HepG2 (cell line): ENCODE measurements at regions not wholly inside any gene's neighbourhood (a gene's known extent, or its start where the extent isn't known, plus 50 kb on each side); places are given as distances from the start of the nearest gene placed in this dataset.

Experiments used
- ATAC-seq: fragments of 200-7000 bp; cut with Tn5 transposase; 3 replicates; pipeline ENCODE4 v1.9.1; 2020; ENCODE audit warnings: mild to moderate bottlenecking, moderate library complexity
- BruUV-seq: library from RNA; stranded (reverse); fragments of 400-500 nt; replicated peaks from 2 replicates; lab custom pipeline; 2021; lab: Mats Ljungman, UMichigan
- CTCF ChIA-PET: fragments of 300-600 bp; formaldehyde crosslinking; extraction: SDS; loops from one replicate; lab custom pipeline; 2021; ENCODE audit warnings: low total read pairs, inconsistent platforms, low intra/inter-chr PET ratio; lab: Yijun Ruan, JAX
- POLR2A ChIA-PET: fragments of 350-600 bp; sonication (Branson Sonifier 250); formaldehyde crosslinking; loops from one replicate; lab custom pipeline; 2020; ENCODE audit warnings: antibody characterized with exemption, inconsistent platforms; lab: Yijun Ruan, JAX
- DNase-seq: peaks from one replicate; pipeline ENCODE4 v3.0.0-alpha.2; 2015; ENCODE audit warnings: low spot score
- FAIRE-seq: peaks from 3 replicates; lab custom pipeline; 2011; peaks lifted over from hg19 to GRCh38; lab: Jason Lieb, UNC
- H2AFZ ChIP-seq: one replicate; pipeline ENCODE4 v1.6.1; 2011; ENCODE audit warnings: low read length, inconsistent platforms
- H3K27ac ChIP-seq: fragments of 300-600 bp; 3 replicates; pipeline ENCODE4 v1.8.0; 2011; ENCODE audit warnings: mixed run types, mild to moderate bottlenecking, mixed read lengths, low read length, inconsistent platforms; ENCODE audit not compliant: insufficient read depth; ENCODE audit errors: extremely low read length
- H3K27me3 ChIP-seq, 2 experiments: fragments of 200-600 bp in 1 of 2; 2 replicates in 1 of 2; 3 replicates in 1 of 2; pipeline versions ENCODE4 v1.6.0 to v1.8.0; 2011; ENCODE audit warnings: low read length in 2 of 2, mild to moderate bottlenecking in 2 of 2, moderate library complexity in 2 of 2, inconsistent platforms in 1 of 2; ENCODE audit not compliant: insufficient read depth in 2 of 2, control insufficient read depth in 1 of 2
- H3K36me3 ChIP-seq, 2 experiments: fragments of 200-600 bp in 1 of 2; replicated peaks in 1 of 2; 2 replicates in 1 of 2; 3 replicates in 1 of 2; pipeline versions ENCODE4 v1.5.1 to v1.8.0; 2011; ENCODE audit warnings: low read length in 2 of 2, inconsistent platforms in 1 of 2; ENCODE audit not compliant: insufficient read depth in 2 of 2, control insufficient read depth in 1 of 2
- H3K4me1 ChIP-seq: 2 replicates; pipeline ENCODE4 v1.5.1; 2012; ENCODE audit warnings: low read length, inconsistent platforms; ENCODE audit not compliant: insufficient read depth
- H3K4me2 ChIP-seq: 2 replicates; pipeline ENCODE4 v1.6.0; 2011; ENCODE audit warnings: low read depth, low read length, inconsistent platforms
- H3K4me3 ChIP-seq, 3 experiments: fragments of 200-600 bp in 1 of 3; sonication (generic), shearing (Covaris generic) in 1 of 3; replicated peaks in 1 of 3; 2 replicates each; pipeline ENCODE4 v1.5.1; 2011 to 2016; ENCODE audit warnings: low read length in 3 of 3, inconsistent platforms in 2 of 3, low read depth in 2 of 3, mild to moderate bottlenecking in 2 of 3, control low read depth in 1 of 3, mixed read lengths in 1 of 3; ENCODE audit not compliant: insufficient read depth in 1 of 3
- H3K79me2 ChIP-seq: one replicate; pipeline ENCODE4 v1.6.1; 2011; ENCODE audit warnings: low read length, inconsistent platforms; ENCODE audit not compliant: insufficient read depth
- H3K9ac ChIP-seq: 2 replicates; pipeline ENCODE4 v1.6.0; 2011; ENCODE audit warnings: mild to moderate bottlenecking, low read depth, low read length, inconsistent platforms; ENCODE audit not compliant: insufficient read depth
- H3K9me3 ChIP-seq: 2 replicates; pipeline ENCODE4 v1.5.1; 2012; ENCODE audit warnings: mild to moderate bottlenecking, low read length
- H4K20me1 ChIP-seq: 2 replicates; pipeline ENCODE4 v1.6.0; 2011; ENCODE audit warnings: inconsistent platforms, mild to moderate bottlenecking, low read length, moderate library complexity; ENCODE audit not compliant: insufficient read depth
- ARHGAP35 ChIP-seq: sonication (generic); formaldehyde crosslinking; IDR thresholded peaks from 2 replicates; pipeline ENCODE4 v1.9.0; 2022; ENCODE audit warnings: mild to moderate bottlenecking, inconsistent platforms, moderate library complexity, missing genetic modification reagents, borderline replicate concordance
- ATAD3A ChIP-seq: sonication (generic); formaldehyde crosslinking; IDR thresholded peaks from 2 replicates; pipeline ENCODE4 v1.4.0; 2020; ENCODE audit warnings: missing genetic modification reagents
- EP300 ChIP-seq, 3 experiments: sonication (generic) in 1 of 3; formaldehyde crosslinking in 1 of 3; IDR thresholded peaks; 2 replicates each; pipeline versions ENCODE4 v1.5.1 to v1.6.1; 2011 to 2020; ENCODE audit warnings: low read depth in 2 of 3, low read length in 2 of 3, borderline replicate concordance in 1 of 3, improper control_type of control experiment in 1 of 3, mild to moderate bottlenecking in 1 of 3, missing genetic modification reagents in 1 of 3, moderate library complexity in 1 of 3
- JUND ChIP-seq: sonication (generic); formaldehyde crosslinking; IDR thresholded peaks from 2 replicates; pipeline ENCODE4 v1.8.0; 2022; ENCODE audit warnings: mild to moderate bottlenecking, missing genetic modification reagents
- MBNL3 ChIP-seq: fragments of 250-450 bp; sonication (Bioruptor Pico); conservative IDR thresholded peaks from 2 replicates; pipeline ENCODE4 v1.8.0; 2022; ENCODE audit warnings: mild to moderate bottlenecking, inconsistent platforms
- NFATC3 ChIP-seq: sonication (generic); formaldehyde crosslinking; IDR thresholded peaks from 2 replicates; pipeline ENCODE4 v1.5.1; 2020; ENCODE audit warnings: mild to moderate bottlenecking, missing genetic modification reagents
- NONO ChIP-seq, 2 experiments: fragments of 450-650 bp in 1 of 2; sonication (generic) in 1 of 2; formaldehyde crosslinking in 1 of 2; IDR thresholded peaks in 1 of 2; conservative IDR thresholded peaks in 1 of 2; 2 replicates each; pipeline versions ENCODE4 v1.6.1 to v1.8.0; 2017 to 2022; ENCODE audit warnings: mild to moderate bottlenecking in 1 of 2, missing genetic modification reagents in 1 of 2, moderate library complexity in 1 of 2
- PHF21A ChIP-seq: sonication (generic); formaldehyde crosslinking; IDR thresholded peaks from 2 replicates; pipeline ENCODE4 v1.5.0; 2020; ENCODE audit warnings: mild to moderate bottlenecking, missing genetic modification reagents
- SCMH1 ChIP-seq: sonication (generic); formaldehyde crosslinking; IDR thresholded peaks from 2 replicates; pipeline ENCODE4 v1.9.0; 2021; ENCODE audit warnings: missing genetic modification reagents, mild to moderate bottlenecking, borderline replicate concordance
- SRSF4 ChIP-seq: fragments of 200-400 bp; formaldehyde crosslinking; IDR thresholded peaks from one replicate; pipeline ENCODE4 v1.6.1; 2018; ENCODE audit warnings: mild to moderate bottlenecking, low read depth, low read length, moderate library complexity; ENCODE audit not compliant: poor library complexity, severe bottlenecking
- ZNF768 ChIP-seq: sonication (generic); formaldehyde crosslinking; IDR thresholded peaks from 2 replicates; pipeline ENCODE4 v1.4.0; 2020; ENCODE audit warnings: missing genetic modification reagents
- ZNF773 ChIP-seq: sonication (generic); formaldehyde crosslinking; IDR thresholded peaks from 2 replicates; pipeline ENCODE4 v1.4.0; 2020; ENCODE audit warnings: missing genetic modification reagents, borderline replicate concordance
- ZNF841 ChIP-seq: sonication (generic); formaldehyde crosslinking; IDR thresholded peaks from 2 replicates; pipeline ENCODE4 v1.8.1; 2023; ENCODE audit warnings: missing genetic modification reagents, borderline replicate concordance
- WGBS: methylation state at CpG from one replicate; pipeline ENCODE4 v1.1.6; 2017; ENCODE audit warnings: low lambda C conversion rate; 5-methylcytosine and 5-hydroxymethylcytosine counted together
- in situ Hi-C: cut with HindIII; loops from 2 replicates; pipeline ENCODE4 v1.10.0; 2017; ENCODE audit warnings: low pct_unique_long_range_greater_than_20kb; ENCODE audit not compliant: extremely low pct_ligation_motif_present
- intact Hi-C: fragments of 100-400 bp; cut with micrococcal nuclease; formaldehyde crosslinking; loops from one replicate; pipeline ENCODE4 v1.10.0; 2022; ENCODE audit not compliant: unreplicated experiment
- TF ChIP-seq, protein P1 (sequence below): IDR thresholded peaks from 2 replicates; pipeline ENCODE4 v1.6.1; 2012; ENCODE audit warnings: low read length, improper control_type of control experiment

DNA sequence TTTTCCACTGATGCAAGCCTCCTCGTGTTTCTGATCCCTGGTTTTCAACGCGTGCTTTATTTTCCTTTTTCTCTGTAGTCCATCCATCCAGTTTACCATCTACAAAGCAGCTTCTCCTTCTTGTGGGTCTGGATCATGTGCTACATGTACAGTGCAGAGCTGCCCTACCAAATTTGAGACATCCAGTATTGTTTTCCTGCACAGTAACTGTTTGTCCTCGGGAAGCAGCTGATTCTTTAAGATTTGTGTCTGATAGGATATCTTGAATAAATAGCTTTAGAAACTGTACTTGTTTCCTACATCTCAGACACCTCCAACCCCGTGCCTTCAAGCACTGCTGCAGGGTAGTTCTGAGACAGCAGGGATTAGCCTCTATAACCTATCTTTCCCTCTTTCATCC lies 368.1 kb upstream of the FAR2 start:
- intact Hi-C loops: no loop called here
- Histone ChIP-seq H3K36me3 (no peaks in the 10 kb centered on the region), H2AFZ (no peak overlapping the region), H3K4me1 (no peaks in the 10 kb centered on the region), H3K27ac (no peak overlapping the region), H4K20me1 (no peaks in the 10 kb centered on the region), H3K79me2 (no peaks in the 10 kb centered on the region), H3K27me3 (no peaks in the 10 kb centered on the region; a peak in 1 of 5 replicates), H3K9me3 (no peaks in the 10 kb centered on the region), H3K4me2 (no peak overlapping the region), H3K9ac (no peak overlapping the region), H3K4me3 (no peak overlapping the region)
- ChIA-PET CTCF (no interaction called here), POLR2A (no interaction called here)
- FAIRE-seq (no peak), DNase-seq (no peak), ATAC-seq (no peak)
- in situ Hi-C loops: no loop called here
- TF ChIP-seq SRSF4: no peak
- TF ChIP-seq NONO (IDR thresholded peaks at IDR 0.05): no peak
- TF ChIP-seq NONO (CRISPR knock-in tag; conservative IDR thresholded peaks at IDR 0.05): no peak
- no peak for TF ChIP-seq MBNL3 (CRISPR knock-in tag)
- TF ChIP-seq JUND (CRISPR knock-in tag): no peak
- no peak for TF ChIP-seq ZNF773 (CRISPR knock-in tag)
- BruUV-seq: no TSS peak
- WGBS: 18% methylated on average over 5 of the region's 5 CpGs

DNA sequence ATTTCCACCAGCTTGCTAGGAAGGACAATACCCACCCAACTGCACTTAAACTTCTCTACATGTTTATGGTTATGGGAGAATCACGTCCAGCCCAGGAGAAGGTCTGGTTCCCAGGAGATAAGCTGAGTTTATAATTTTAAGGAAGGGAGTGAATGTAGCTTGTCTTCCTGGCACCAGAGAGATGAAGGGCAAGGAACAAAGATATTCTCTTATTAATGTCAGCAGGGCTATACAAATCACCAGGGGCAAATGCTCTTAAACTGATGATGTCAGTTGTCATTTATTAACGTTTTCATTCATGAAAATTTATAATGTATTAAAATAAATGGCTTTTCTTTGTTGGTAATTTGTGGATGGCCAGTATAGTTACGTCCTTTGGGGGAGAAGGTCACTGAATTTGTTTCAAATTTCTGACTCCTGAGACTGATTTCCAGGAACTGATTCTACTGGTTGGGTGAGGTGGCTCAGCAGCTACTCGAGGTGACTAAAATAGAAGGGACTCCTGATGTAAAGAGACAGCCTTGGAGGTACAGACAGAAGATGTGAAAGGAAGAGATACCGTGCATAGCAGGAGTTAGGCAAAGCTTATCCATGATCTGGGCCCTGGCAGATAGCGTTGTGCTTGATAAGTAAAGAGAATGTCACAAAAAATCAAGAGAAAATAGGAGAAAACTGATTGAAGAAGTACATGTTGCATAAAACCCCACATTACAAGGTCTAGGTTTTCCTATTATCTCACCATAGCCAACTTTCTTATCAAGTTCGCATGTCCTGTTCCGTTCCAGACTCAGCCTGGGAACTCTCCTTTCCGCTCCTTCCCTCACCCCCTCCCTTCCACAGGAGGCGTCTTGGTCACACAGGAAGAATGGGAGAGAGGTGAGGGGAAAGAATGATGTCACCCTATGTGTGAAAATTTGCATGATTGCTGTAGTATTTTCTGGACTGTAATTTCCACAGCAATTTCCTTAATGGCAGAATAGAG lies 367.1 kb upstream of the FAR2 start:
- DNase-seq (no peak), ATAC-seq (no peak), FAIRE-seq (no peak)
- POLR2A ChIA-PET: no interaction called here
- CTCF ChIA-PET: no interaction called here
- Histone ChIP-seq H4K20me1 (no peaks in the 10 kb centered on the region), H3K79me2 (no peaks in the 10 kb centered on the region), H3K9me3 (no peaks in the 10 kb centered on the region), H3K27me3 (no peaks in the 10 kb centered on the region; a peak in 1 of 5 replicates), H2AFZ (no peak overlapping the region), H3K4me3 (no peak overlapping the region), H3K27ac (no peak overlapping the region), H3K9ac (no peak overlapping the region), H3K4me1 (no peaks in the 10 kb centered on the region), H3K36me3 (no peaks in the 10 kb centered on the region), H3K4me2 (no peak overlapping the region)
- no TSS peak for BruUV-seq
- WGBS: 12% methylated on average over 10 of the region's 10 CpGs
- intact Hi-C loops: no loop called here
- in situ Hi-C loops: no loop called here
- TF ChIP-seq NFATC3 (CRISPR knock-in tag) (no peak), PHF21A (no peak), ZNF768 (CRISPR knock-in tag) (no peak), ATAD3A (CRISPR knock-in tag) (no peak), EP300 (IDR thresholded peaks at IDR 0.05; ENCODE audit: low read depth in 2 of 2, low read length in 2 of 2) (no peak), EP300 (CRISPR knock-in tag; IDR thresholded peaks at IDR 0.05; ENCODE audit: borderline replicate concordance) (no peak), ZNF841 (no peak), SCMH1 (CRISPR knock-in tag) (no peak), ARHGAP35 (CRISPR knock-in tag) (no peak)
- TF ChIP-seq, protein P1, sequence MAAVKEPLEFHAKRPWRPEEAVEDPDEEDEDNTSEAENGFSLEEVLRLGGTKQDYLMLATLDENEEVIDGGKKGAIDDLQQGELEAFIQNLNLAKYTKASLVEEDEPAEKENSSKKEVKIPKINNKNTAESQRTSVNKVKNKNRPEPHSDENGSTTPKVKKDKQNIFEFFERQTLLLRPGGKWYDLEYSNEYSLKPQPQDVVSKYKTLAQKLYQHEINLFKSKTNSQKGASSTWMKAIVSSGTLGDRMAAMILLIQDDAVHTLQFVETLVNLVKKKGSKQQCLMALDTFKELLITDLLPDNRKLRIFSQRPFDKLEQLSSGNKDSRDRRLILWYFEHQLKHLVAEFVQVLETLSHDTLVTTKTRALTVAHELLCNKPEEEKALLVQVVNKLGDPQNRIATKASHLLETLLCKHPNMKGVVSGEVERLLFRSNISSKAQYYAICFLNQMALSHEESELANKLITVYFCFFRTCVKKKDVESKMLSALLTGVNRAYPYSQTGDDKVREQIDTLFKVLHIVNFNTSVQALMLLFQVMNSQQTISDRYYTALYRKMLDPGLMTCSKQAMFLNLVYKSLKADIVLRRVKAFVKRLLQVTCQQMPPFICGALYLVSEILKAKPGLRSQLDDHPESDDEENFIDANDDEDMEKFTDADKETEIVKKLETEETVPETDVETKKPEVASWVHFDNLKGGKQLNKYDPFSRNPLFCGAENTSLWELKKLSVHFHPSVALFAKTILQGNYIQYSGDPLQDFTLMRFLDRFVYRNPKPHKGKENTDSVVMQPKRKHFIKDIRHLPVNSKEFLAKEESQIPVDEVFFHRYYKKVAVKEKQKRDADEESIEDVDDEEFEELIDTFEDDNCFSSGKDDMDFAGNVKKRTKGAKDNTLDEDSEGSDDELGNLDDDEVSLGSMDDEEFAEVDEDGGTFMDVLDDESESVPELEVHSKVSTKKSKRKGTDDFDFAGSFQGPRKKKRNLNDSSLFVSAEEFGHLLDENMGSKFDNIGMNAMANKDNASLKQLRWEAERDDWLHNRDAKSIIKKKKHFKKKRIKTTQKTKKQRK: no peak
